Esophagus muscularis mucosa (tissue), 4 donors: ENCODE measurements at regions not wholly inside any gene's neighbourhood (a gene's known extent, or its start where the extent isn't known, plus 50 kb on each side); places are given as distances from the start of the nearest gene placed in this dataset.
"Not testable (repeated sequence)": the region's sequence is repeated elsewhere in the genome, so short reads cannot be mapped to it uniquely, and the experiment has no call there.

Source experiments
- CTCF ChIP-seq, 3 experiments: fragments of 200-600 bp in 2 of 3; fragments of 450-650 bp in 1 of 3; sonication (generic) in 2 of 3; IDR thresholded peaks; one replicate each; pipeline ENCODE4 v1.5.1; 2017 to 2019; ENCODE audit warnings: antibody characterized with exemption in 3 of 3, mild to moderate bottlenecking in 2 of 3, moderate library complexity in 1 of 3
- EP300 ChIP-seq: sonication (generic); formaldehyde crosslinking; IDR thresholded peaks from one replicate; pipeline ENCODE4 v1.6.1; 2017; ENCODE audit warnings: antibody characterized with exemption
- POLR2A ChIP-seq: fragments of 450-650 bp; IDR thresholded peaks from one replicate; pipeline ENCODE4 v1.6.1; 2017; ENCODE audit warnings: antibody characterized with exemption, moderate library complexity, mild to moderate bottlenecking, low read depth

- not testable (repeated sequence) for TF ChIP-seq CTCF (IDR thresholded peaks at IDR 0.05); POLR2A; EP300
These were observed 62.7 kb upstream of the KRAS start for GRCh38 chr12:25313266-25313990.
